DMS 273 (cell line): ENCODE measurements at regions not wholly inside any gene's neighbourhood (a gene's known extent, or its start where the extent isn't known, plus 50 kb on each side); places are given as distances from the start of the nearest gene placed in this dataset.
A peak's percentile ranks its signal among the peaks of the same experiment; 100 is the strongest.

Experiments
- DNase-seq: peaks from one replicate; lab custom pipeline; 2025; ENCODE audit not compliant: unreplicated experiment; lab: John Stamatoyannopoulos, UW

GRCh38 chr13:85666356-85666755 lies 132.9 kb downstream of the SLITRK6 start:
- DNase-seq = no peak

- DNase-seq = peak; percentile 1
Measured at GRCh38 chr13:85665286-85665685, 133.9 kb downstream of the SLITRK6 start.

GRCh38 chr13:85663856-85664255 lies 135.4 kb downstream of the SLITRK6 start:
- no peak for DNase-seq

DNA sequence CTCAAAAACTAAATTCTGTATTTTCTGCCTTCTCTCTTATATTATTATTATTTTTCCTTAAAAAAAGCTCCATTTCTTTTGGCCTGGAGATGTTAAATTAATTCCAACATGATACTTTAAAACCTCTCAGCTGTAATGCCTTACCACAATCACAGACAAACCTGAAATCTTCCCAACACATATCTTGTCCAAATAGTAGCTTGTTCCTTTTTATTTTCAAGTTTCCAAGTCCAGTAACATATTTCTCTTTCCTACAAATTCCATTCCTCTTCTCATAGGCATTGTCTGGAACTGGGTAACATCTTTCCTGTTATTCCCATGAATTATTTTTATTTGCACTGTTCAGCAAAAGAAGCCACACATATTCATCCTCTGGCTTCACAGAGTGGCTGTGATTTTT lies 137.0 kb downstream of the SLITRK6 start:
- DNase-seq = no peak

DNA sequence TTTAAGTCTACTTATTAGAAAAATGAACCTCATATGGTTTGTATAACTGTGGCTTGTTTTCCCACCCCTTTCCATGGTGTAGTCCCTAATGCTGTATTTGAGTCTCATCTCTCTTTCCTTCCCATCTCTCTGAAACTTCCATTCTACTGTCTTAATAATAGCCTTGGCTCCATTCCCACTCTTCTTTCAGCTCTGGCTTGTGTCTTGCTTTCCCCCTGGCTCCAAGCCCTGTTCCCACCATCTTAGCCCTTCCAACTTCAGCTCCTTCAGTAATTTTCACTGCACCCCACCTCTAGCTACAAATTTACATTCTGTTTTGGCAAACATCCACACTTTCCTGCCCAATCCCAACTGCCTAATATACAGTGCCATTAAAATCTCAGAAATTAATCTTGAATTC lies 137.5 kb downstream of the SLITRK6 start:
- DNase-seq = no peak

DNA sequence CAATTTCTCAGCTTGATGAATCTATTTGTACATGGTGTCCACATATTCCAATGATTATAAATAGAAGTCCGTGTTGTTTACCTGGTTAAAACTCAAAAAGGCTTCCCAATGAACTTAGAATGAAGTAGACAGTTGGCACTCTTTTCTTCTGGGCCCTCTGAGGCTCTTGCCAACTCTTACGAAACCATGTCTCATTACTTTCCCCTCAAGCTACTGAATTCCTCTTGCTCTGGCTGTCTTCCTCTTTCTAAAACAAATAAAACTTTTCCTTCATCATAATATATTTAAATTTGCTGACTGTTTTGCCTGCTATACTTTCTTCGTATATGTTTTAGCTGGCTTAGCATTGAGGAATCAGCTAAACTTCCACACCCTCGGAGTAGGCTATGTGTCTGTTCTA lies 139.7 kb downstream of the SLITRK6 start:
- no peak for DNase-seq

- no peak for DNase-seq
Measured at GRCh38 chr13:85657942-85658341, 141.3 kb downstream of the SLITRK6 start.

GRCh38 chr13:85655040-85655439 lies 144.2 kb downstream of the SLITRK6 start:
- DNase-seq = no peak

- DNase-seq = no peak
Measured at GRCh38 chr13:85654227-85654626, 145.0 kb downstream of the SLITRK6 start.

- no peak for DNase-seq
Measured at GRCh38 chr13:85653681-85654080, 145.5 kb downstream of the SLITRK6 start.

- no peak for DNase-seq
Measured at GRCh38 chr13:85652491-85652890, 146.7 kb downstream of the SLITRK6 start.

GRCh38 chr13:85651440-85651839 lies 147.8 kb downstream of the SLITRK6 start:
- DNase-seq = no peak

- DNase-seq = no peak
Measured at GRCh38 chr13:85650613-85651012, 148.6 kb downstream of the SLITRK6 start.

DNA sequence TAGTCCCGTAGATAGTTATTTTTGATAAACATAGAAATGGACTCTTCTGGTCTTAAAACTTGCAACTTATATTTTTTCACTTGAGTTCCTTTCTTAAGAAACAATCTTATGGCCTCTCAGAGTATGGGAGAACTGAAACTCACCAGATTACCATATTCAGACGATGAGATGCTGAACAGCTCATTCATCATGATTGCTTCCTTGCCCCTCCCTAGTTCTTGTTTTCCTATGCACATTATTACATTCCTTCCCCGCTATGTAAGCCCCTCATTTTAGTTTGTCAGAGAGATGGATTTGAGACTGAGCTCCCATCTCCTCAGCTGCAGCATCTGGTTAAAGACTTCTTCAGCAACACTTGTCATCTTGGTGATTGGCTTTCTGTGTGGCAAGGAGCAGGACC lies 158.5 kb downstream of the SLITRK6 start:
- DNase-seq = no peak

DNA sequence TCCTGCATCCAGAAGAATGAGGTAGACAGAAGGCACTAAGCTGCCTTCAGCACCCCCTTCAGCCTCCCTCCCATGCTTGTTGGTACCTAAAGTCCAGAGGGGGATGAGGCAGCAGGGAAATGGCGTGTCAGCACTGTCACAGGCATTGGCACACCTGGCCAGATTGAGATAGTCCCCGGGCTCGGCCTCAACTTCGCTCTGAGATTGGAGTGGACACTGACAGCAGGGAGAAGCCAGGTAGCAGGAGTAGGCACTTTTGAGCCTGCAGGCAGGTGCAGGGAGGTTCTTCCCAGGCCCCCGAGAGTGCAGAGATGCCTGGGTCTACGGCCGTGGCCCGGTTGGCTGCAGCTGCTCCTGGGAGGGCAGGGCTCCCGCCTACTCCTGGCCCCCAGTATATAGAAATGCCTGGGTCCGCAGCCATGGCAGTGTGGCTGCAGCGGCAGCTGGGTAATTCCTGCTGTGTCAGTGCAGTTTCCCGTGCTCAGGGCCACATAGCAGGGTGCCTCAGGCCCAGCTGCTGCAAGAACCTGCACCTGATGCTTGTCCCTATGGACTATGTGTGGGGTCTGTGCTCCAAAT lies 160.3 kb downstream of the SLITRK6 start:
- no peak for DNase-seq

GRCh38 chr13:85638265-85638664 lies 161.0 kb downstream of the SLITRK6 start:
- DNase-seq = no peak

DNA sequence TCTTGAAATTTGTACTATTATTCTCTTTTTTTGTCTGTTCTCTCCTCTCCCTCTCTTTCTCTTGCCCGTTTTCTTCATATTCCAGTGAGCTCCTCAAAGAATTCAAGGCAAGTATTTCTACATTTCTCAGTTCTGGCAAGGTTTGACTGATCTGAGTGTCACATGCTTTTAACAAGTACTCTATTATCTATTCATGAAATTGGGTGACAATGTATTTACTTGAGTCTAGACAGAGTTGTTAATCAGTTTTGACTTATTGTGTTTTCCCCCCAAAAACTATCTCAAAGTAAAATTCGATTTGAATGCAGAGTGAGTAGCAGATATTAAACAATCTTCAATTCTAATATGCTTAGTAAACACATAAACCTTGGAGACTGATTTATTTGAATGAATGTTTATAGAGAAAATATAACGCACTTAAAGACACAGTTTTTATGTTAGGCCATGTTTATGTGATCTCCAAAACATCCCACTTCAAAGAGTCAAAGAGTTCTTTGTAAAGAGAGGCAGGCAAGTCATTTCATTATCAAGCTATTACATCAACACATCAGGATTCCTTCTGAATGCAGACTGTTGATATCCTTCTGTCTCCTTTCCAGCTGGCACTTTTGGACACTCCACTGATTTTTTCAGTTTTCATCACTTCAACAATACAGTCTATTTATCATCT lies 166.6 kb downstream of the SLITRK6 start:
- no peak for DNase-seq

DNA sequence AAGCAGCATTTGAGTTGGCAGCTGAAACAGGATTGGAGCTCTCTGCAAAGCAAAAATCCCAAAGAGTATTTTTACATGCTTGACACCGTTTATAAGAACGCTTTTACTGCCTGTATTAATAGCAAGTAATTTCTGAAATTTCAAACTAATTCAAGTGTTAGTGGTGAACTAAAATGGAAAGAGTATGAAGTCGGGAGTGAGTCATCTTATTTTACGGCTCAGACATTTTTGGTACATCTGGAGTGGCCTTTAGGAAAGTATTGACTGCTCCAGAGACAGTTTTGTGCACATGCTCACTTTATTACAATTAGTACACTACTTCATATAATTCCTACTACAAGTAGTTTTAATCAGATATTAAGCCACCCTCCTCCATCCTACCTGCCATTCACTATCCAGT lies 167.4 kb downstream of the SLITRK6 start:
- no peak for DNase-seq

- no peak for DNase-seq
Measured at GRCh38 chr13:85626603-85627002, 172.6 kb downstream of the SLITRK6 start.

GRCh38 chr13:85619321-85619720 lies 179.9 kb downstream of the SLITRK6 start:
- no peak for DNase-seq

- no peak for DNase-seq
Measured at GRCh38 chr13:85618521-85618920, 180.7 kb downstream of the SLITRK6 start.

- no peak for DNase-seq
Measured at GRCh38 chr13:85616275-85616674, 182.9 kb downstream of the SLITRK6 start.

- no peak for DNase-seq
Measured at GRCh38 chr13:85615031-85615430, 184.2 kb downstream of the SLITRK6 start.
